Lung (tissue), 11 donors: ENCODE measurements at regions not wholly inside any gene's neighbourhood (a gene's known extent, or its start where the extent isn't known, plus 50 kb on each side); places are given as distances from the start of the nearest gene placed in this dataset.

ENCODE experiments used
- ATAC-seq: fragments of 200-7000 bp; cut with Tn5 transposase; one replicate; pipeline ENCODE4 v1.9.1; 2020; ENCODE audit warnings: moderate number of reproducible peaks; ENCODE audit not compliant: insufficient read depth, low FRiP score
- DNase-seq, 3 donors: peaks; one replicate each; pipeline ENCODE4 v3.0.0-alpha.2; 2013 to 2017
- H3K27ac ChIP-seq, 2 donors: one replicate each; pipeline ENCODE4 v1.5.1; 2013; ENCODE audit warnings: mild to moderate bottlenecking in 2 of 2, moderate library complexity in 2 of 2, control low read depth in 1 of 2, inconsistent platforms in 1 of 2, low read depth in 1 of 2, low read length in 1 of 2
- H3K27me3 ChIP-seq, 3 donors: one replicate each; pipeline ENCODE4 v1.5.1; 2013; ENCODE audit warnings: low read length in 2 of 3; ENCODE audit not compliant: control insufficient read depth in 3 of 3, insufficient read depth in 3 of 3
- H3K36me3 ChIP-seq, 4 donors: one replicate each; pipeline ENCODE4 v1.5.1; 2013; ENCODE audit warnings: low read length in 4 of 4, mild to moderate bottlenecking in 1 of 4, moderate library complexity in 1 of 4; ENCODE audit not compliant: control insufficient read depth in 4 of 4, insufficient read depth in 4 of 4
- H3K4me1 ChIP-seq, 5 donors: one replicate each; pipeline ENCODE4 v1.5.1; 2013; ENCODE audit warnings: low read length in 5 of 5, mild to moderate bottlenecking in 2 of 5, moderate library complexity in 1 of 5; ENCODE audit not compliant: control insufficient read depth in 5 of 5, insufficient read depth in 5 of 5
- H3K4me3 ChIP-seq: one replicate; pipeline ENCODE4 v1.5.1; 2013; ENCODE audit warnings: mild to moderate bottlenecking, control low read depth, moderate library complexity
- H3K9ac ChIP-seq, 2 donors: one replicate each; pipeline ENCODE4 v1.5.1; 2013; ENCODE audit warnings: low read length in 2 of 2, control low read depth in 1 of 2; ENCODE audit not compliant: insufficient read depth in 1 of 2
- H3K9me3 ChIP-seq, 4 donors: one replicate each; pipeline ENCODE4 v1.5.1; 2013; ENCODE audit warnings: low read length in 3 of 4, mild to moderate bottlenecking in 1 of 4, moderate library complexity in 1 of 4; ENCODE audit not compliant: control insufficient read depth in 4 of 4, insufficient read depth in 3 of 4
- WGBS, 2 donors: extraction: QIAGEN DNeasy Blood & Tissue Kit; methylation state at CpG; one replicate each; pipeline ENCODE4 v1.1.7; 2013; 5-methylcytosine and 5-hydroxymethylcytosine counted together
- TF ChIP-seq, protein P1 (sequence below): IDR thresholded peaks from 2 replicates; pipeline ENCODE4 v1.5.1; 2012; ENCODE audit warnings: mild to moderate bottlenecking; ENCODE audit errors: control extremely low read depth, extremely low read depth
- donor health status: control.
- donor health status: control.
- donor health status: Bipolar disorder and iron deficiency.
- donor health status: healthy.
- donor health status: DM: yes; HTN: yes; CAD: no.

DNA sequence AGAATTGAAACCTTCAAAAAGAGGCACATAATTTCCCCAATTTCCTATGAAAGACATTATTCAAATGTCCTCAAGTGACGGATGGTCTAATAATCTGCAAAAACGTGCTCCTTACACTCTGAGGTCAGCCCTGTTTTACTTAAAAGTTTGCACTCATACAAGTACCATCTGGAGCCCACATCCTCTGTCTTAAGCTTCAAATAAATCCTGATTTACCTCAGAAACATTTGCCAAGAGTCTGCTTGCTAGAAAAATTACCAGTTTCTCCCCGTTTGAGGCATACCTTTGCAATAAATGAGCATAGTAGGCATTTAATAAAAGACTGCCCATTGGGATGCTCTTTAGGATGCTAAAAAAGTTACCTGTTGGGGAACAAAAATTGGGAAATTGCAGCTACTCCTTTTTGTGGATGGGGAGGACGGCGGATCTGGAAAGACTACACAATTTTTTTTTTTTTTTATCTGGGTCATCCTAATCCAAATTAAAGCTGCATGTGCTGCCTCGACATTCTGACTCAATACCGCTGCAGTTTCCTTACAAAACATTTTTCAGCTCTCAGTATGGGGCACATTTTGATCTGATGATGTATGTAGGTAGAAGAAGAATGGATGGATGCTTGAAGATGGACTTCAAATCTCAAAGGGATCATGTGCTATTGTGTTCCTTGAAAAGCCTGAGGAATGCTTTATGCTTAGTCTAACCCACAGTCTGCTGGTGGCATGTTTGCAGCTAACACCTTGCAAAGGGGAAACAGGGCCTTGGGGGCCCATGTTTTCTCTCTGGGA is 233.7 kb upstream of the ADAMTS9 start:
- Histone ChIP-seq H3K27ac (peak overlapping the region in 1 of 2 donors; percentile 72), H3K27me3 (no peaks in the 10 kb centered on the region)

DNA sequence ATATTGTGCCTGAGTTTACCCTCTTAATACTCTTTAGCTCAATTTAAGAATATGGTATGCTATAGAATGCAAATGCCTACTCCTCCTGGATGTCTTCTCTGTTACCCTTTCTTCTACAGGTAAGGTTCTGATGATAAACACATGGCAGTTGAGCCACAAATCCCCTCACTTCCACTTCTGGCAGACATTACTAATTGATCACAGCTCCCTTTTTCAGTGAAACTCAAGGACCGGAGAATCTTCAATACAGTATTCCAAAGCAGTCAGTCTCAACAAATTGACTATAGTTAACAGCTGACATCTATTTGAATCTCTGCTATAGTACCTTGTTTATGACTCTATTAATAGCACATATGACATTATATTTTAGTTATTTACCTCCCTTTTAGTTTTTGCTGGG is 232.1 kb upstream of the ADAMTS9 start:
- no peak overlapping the region for H3K9ac ChIP-seq
- H3K36me3 ChIP-seq: no peaks in the 10 kb centered on the region
- peaks cover 0 to 18% (median 5%) of the 10 kb centered on the region in 5 donors for H3K4me1 ChIP-seq
- no peaks in the 10 kb centered on the region for H3K27me3 ChIP-seq
- ATAC-seq: no peak
- TF ChIP-seq, protein P1, sequence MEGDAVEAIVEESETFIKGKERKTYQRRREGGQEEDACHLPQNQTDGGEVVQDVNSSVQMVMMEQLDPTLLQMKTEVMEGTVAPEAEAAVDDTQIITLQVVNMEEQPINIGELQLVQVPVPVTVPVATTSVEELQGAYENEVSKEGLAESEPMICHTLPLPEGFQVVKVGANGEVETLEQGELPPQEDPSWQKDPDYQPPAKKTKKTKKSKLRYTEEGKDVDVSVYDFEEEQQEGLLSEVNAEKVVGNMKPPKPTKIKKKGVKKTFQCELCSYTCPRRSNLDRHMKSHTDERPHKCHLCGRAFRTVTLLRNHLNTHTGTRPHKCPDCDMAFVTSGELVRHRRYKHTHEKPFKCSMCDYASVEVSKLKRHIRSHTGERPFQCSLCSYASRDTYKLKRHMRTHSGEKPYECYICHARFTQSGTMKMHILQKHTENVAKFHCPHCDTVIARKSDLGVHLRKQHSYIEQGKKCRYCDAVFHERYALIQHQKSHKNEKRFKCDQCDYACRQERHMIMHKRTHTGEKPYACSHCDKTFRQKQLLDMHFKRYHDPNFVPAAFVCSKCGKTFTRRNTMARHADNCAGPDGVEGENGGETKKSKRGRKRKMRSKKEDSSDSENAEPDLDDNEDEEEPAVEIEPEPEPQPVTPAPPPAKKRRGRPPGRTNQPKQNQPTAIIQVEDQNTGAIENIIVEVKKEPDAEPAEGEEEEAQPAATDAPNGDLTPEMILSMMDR: no peak
- no peak overlapping the region for H3K27ac ChIP-seq
- DNase-seq: no peak
- WGBS, 2 donors: 100% methylated on average over 1 of the region's 1 CpG
- no peaks in the 10 kb centered on the region for H3K9me3 ChIP-seq
- no peak overlapping the region for H3K4me3 ChIP-seq

More for the DNA sequence above, 233.7 kb upstream of the ADAMTS9 start:
- 78 to 83% methylated on average over 7 of the region's 7 CpGs for WGBS, 2 donors
- TF ChIP-seq, protein P1: no peak
- Histone ChIP-seq H3K36me3 (peaks cover 0 to 1% (median 0%) of the 10 kb centered on the region in 4 donors), H3K9ac (no peak overlapping the region), H3K4me3 (no peak overlapping the region), H3K9me3 (no peaks in the 10 kb centered on the region), H3K4me1 (peaks cover 0 to 16% (median 4%) of the 10 kb centered on the region in 5 donors)
- no peak for DNase-seq
- ATAC-seq: no peak

DNA sequence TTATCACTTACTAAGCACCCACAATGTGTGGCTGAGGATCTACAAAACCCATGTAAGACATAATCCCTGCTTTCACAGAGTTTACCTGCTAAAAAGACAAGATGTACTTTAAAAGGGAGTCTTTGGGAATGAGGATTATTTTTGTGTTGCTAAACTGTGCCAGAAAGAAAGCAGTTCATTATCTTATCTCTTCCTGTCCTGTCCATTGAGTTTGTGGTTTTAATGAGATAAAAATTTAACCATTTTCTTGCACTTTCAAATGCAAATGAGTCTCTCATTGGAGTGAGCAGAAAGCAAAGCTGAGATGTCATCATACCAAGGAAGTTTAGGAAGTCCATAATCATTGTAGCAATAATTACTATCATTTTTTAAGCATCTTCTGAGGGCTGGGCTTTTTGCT is 231.2 kb upstream of the ADAMTS9 start:
- ATAC-seq: no peak
- no peaks in the 10 kb centered on the region for H3K36me3 ChIP-seq
- H3K27ac ChIP-seq: no peak overlapping the region

More for the DNA sequence above, 231.2 kb upstream of the ADAMTS9 start:
- DNase-seq: no peak
- H3K9ac ChIP-seq: no peak overlapping the region
- peaks cover 0 to 18% (median 4%) of the 10 kb centered on the region in 5 donors for H3K4me1 ChIP-seq
- H3K27me3 ChIP-seq: no peaks in the 10 kb centered on the region
- H3K4me3 ChIP-seq: no peak overlapping the region
- no peaks in the 10 kb centered on the region for H3K9me3 ChIP-seq
- TF ChIP-seq, protein P1: no peak
